ENCODE measurements at regions not wholly inside any gene's neighbourhood (a gene's known extent, or its start where the extent isn't known, plus 50 kb on each side); places are given as distances from the start of the nearest gene placed in this dataset.

GRCh38 chr1:163427279-163427678 lies 105.5 kb downstream of the NUF2 start:
- Histone ChIP-seq H3K27me3 (no peaks in the 10 kb centered on the region), H3K27ac (no peak overlapping the region), H3K4me1 (peaks cover 0 to 5% (median 0%) of the 10 kb centered on the region in 4 donors), H3K9me3 (peaks cover 0 to 9% (median 0%) of the 10 kb centered on the region in 4 donors), H3K36me3 (no peaks in the 10 kb centered on the region), H3K4me3 (no peak overlapping the region)
- TF ChIP-seq EP300 (IDR thresholded peaks at IDR 0.05) (no peak), CTCF (IDR thresholded peaks at IDR 0.05) (no peak), POLR2A (IDR thresholded peaks at IDR 0.05) (no peak), POLR2AphosphoS5 (IDR thresholded peaks at IDR 0.05) (no peak)
- no peak for DNase-seq
- WGBS, 5 donors: 22 to 40% (median 24%) methylated on average over 3 of the region's 3 CpGs
- intact Hi-C loops (cut with DNase I; ENCODE audit: low total_unique reads): no loop called here

- Histone ChIP-seq H3K36me3 (no peaks in the 10 kb centered on the region), H3K9me3 (peaks cover 0 to 6% (median 0%) of the 10 kb centered on the region in 4 donors), H3K4me1 (no peaks in the 10 kb centered on the region), H3K4me3 (no peak overlapping the region), H3K27me3 (peaks cover 0 to 4% (median 0%) of the 10 kb centered on the region in 3 donors), H3K27ac (no peak overlapping the region)
- TF ChIP-seq POLR2AphosphoS5 (IDR thresholded peaks at IDR 0.05) (no peak), CTCF (IDR thresholded peaks at IDR 0.05) (no peak), EP300 (IDR thresholded peaks at IDR 0.05) (no peak), POLR2A (IDR thresholded peaks at IDR 0.05) (no peak)
- WGBS, 5 donors: 54 to 71% (median 69%) methylated on average over 6 of the region's 6 CpGs
- peak in 1 of 2 donors; percentile 47 for DNase-seq
- intact Hi-C loops (cut with DNase I; ENCODE audit: low total_unique reads): no loop called here
Observed at GRCh38 chr1:163436140-163436812, 114.5 kb downstream of the NUF2 start.

GRCh38 chr1:163439471-163439870 lies 117.7 kb downstream of the NUF2 start:
- intact Hi-C loops (cut with DNase I; ENCODE audit: low total_unique reads): no loop called here
- no peaks in the 10 kb centered on the region for H3K4me1 ChIP-seq
- no peak overlapping the region for H3K27ac ChIP-seq
- H3K36me3 ChIP-seq: no peaks in the 10 kb centered on the region
- DNase-seq: no peak
- 42 to 50% (median 45%) methylated on average over 6 of the region's 6 CpGs for WGBS, 5 donors
- no peak overlapping the region for H3K4me3 ChIP-seq
- no peaks in the 10 kb centered on the region for H3K9me3 ChIP-seq
- peaks cover 0 to 4% (median 0%) of the 10 kb centered on the region in 3 donors for H3K27me3 ChIP-seq
- TF ChIP-seq CTCF (IDR thresholded peaks at IDR 0.05) (no peak), POLR2A (IDR thresholded peaks at IDR 0.05) (no peak), POLR2AphosphoS5 (IDR thresholded peaks at IDR 0.05) (no peak), EP300 (IDR thresholded peaks at IDR 0.05) (no peak)

- intact Hi-C loops (cut with DNase I; ENCODE audit: low total_unique reads): no loop called here
- Histone ChIP-seq H3K36me3 (no peaks in the 10 kb centered on the region), H3K9me3 (no peaks in the 10 kb centered on the region), H3K4me1 (no peaks in the 10 kb centered on the region), H3K4me3 (no peak overlapping the region), H3K27me3 (peaks cover 0 to 4% (median 0%) of the 10 kb centered on the region in 3 donors), H3K27ac (no peak overlapping the region)
- WGBS, 5 donors: 59 to 74% (median 65%) methylated on average over 4 of the region's 4 CpGs
- TF ChIP-seq POLR2A (IDR thresholded peaks at IDR 0.05): no peak
- TF ChIP-seq CTCF (IDR thresholded peaks at IDR 0.05): no peak
- no peak for TF ChIP-seq EP300 (IDR thresholded peaks at IDR 0.05)
- no peak for TF ChIP-seq POLR2AphosphoS5 (IDR thresholded peaks at IDR 0.05)
- DNase-seq: peak in 1 of 2 donors; percentile 78
Observed at GRCh38 chr1:163440090-163440489, 118.3 kb downstream of the NUF2 start.
